ENCODE measurements at regions not wholly inside any gene's neighbourhood (a gene's known extent, or its start where the extent isn't known, plus 50 kb on each side); places are given as distances from the start of the nearest gene placed in this dataset.
"Not testable (repeated sequence)": the region's sequence is repeated elsewhere in the genome, so short reads cannot be mapped to it uniquely, and the experiment has no call there.

DNA sequence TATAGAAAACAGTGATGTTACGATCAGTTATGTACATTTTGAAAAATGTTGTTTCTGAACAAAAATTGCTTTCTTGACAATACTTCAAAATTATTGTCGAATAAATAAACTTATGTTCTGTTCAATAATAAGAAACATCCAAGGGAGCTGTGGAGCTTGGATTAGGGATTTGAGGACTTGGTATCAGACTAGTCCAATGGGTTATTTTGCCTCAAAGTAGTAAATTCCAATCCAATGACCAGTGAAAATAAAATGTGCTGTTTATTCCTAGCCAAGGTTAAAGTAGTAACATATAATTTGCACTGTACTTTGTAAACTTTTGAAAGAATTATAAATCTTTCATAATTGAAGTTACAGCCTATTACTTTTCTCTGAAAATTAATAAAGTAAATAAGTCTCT lies 79.1 kb upstream of the IVNS1ABP start:
- no peak for DNase-seq

DNA sequence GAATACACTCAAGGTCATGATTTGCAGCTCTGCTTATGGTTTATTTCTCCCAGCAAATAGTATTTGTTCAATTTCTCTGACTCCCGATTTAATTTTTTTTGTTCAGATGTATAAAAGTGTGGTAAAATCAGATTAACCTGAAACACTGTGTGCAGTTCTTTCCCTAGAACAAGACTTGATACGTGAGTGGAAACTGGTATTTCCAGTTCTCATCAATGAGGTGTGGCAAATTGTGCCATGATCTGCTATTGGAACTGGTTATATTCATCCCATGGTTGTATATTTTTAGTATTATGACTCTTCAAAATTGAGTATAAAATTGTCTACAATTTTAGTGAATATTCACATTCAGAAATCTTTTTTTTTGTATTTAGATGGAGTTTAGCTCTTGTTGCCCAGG lies 76.8 kb upstream of the IVNS1ABP start:
- no peak for DNase-seq

DNA sequence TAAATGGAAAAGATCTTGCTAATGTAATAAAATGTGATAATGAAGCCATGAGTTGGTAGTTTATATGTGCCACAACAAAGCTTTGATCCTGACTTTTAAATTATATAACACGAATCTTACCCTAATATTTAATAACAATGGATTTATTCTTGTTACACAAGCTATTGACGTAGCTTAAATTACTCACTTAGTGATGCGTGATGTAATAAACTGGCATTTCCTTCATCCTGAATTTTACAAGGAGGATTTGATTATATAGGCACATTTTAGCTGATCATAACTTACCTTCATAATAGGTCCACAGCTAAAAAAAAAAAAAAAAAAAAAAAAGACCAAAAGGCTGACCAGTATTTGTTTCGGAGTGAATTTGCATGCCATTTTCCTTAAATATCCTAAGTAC lies 76.2 kb upstream of the IVNS1ABP start:
- DNase-seq: no peak

DNA sequence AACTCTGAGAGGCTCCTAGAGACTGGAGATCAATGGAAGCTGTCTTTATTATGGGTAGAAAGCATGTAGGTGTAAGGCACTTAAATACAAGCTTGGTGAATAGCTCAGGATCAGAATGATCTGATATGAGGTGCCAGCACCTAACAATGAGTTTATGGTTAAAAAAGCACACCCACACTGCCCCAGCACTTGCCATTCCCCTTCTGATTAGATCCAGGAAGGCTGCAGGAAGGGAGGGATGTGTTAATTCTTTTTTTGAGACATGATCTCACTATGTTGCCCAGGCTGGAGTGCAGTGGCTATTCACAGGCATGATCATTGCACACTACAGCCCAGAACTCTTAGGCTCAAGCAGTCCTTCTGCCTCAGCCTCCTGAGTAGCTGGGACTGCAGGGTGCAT lies 71.8 kb upstream of the IVNS1ABP start:
- DNase-seq: no peak

DNA sequence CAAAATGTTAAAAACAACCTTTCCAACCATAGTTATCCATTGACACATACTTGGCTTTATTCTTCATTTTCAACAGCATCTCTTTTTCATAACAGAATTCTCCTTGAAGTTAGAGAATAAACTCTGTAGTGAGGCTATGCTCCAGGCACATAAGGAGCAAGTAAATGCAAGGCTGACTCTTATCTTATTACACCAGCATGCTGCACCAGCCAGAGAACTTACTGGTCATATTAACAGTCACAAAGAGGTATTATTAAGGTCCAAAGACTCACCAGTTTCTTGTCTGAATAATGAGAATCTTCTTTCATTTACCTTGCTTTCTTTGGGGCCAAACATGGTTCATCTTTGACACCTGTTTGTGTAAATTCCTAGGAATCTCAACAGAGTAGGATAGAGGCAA lies 71.3 kb upstream of the IVNS1ABP start:
- no peak for DNase-seq

DNA sequence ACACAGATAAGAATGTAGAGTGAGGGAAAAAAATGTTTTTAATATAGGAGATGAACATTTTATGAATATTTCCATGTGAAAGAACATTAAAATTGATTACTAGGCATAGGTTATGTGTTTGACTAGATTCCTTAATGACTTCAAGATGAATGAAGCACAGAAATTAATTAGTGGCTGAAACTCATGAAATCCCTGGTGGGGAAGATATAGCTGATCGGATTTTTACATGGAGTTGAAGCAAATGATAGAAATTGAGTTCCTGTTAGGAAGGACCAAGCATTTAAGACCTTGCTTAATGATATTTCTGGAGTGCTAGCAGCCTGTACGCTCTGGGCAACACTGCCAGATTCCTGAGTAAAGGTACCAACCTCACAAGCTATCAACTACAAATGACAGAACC lies 68.9 kb upstream of the IVNS1ABP start:
- no peak for DNase-seq

DNA sequence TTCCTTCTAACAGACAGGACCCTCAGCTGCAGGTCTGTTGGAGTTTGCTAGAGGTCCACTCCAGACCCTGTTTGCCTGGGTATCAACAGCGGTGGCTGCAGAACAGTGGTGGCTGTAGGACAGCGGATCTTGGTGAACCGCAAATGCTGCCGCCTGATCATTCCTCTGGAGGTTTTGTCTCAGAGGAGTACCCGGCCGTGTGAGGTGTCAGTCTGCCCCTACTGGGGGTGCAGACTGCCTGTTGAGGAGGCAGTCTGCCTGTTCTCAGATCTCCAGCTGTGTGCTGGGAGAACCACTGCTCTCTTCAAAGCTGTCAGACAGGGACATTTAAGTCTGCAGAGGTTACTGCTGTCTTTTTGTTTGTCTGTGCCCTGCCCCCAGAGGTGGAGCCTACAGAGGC lies 66.8 kb upstream of the IVNS1ABP start:
- not testable (repeated sequence) for DNase-seq

DNA sequence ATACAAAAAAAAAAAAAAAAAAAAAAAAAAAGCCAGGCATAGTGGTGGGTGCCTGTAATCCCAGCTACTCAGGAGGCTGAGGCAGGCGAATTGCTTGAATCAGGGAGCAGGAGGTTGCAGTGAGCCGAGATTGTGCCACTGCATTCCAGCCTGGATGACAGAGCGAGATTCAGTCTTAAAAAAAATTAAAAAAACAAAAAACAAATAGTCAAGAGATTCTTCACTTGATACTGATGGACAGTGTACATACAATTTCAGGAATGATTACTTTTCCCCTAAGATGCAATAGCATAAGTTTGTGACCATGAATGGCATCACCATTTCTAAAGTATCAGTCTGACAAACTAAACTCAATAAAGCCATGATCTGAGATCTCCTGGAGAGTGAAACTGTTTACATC lies 60.8 kb upstream of the IVNS1ABP start:
- no peak for DNase-seq

DNA sequence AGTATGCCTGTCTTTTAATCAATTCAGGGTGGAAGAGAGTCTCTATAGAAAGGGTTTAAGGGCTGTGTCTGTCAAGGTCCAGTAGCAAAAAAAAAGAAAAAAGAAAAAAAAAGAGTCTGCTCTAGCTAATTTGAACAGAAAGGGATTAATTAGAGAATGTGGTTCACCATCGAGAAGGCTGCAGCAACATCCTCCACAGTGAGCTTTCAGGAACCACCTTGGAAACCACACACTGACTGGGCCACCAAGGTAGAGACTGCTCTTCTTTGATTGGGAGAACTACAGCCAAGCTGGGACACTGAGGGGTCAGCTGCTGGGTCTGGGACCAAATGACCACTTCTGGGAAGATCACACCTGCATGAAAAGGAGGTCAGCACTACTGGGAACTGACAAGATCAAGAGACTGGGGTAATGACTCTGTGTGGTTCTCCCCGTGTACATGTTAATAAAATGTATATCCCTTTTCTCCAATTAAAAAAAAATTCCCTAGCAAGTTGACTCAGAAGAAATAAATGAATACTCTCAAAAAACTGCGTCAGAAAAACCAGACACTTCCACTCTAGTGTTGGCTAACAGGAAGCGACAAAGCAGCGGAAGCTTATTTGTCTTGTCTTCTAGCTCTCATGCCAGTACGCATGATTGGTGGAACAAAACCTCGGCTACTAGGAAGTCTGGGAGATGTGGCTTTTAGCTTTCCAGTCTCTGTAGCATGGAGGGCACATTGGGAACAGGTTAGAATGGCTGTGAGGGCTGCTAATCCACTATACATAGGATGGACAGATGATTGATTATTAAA lies 60.0 kb upstream of the IVNS1ABP start:
- no peak for DNase-seq

DNA sequence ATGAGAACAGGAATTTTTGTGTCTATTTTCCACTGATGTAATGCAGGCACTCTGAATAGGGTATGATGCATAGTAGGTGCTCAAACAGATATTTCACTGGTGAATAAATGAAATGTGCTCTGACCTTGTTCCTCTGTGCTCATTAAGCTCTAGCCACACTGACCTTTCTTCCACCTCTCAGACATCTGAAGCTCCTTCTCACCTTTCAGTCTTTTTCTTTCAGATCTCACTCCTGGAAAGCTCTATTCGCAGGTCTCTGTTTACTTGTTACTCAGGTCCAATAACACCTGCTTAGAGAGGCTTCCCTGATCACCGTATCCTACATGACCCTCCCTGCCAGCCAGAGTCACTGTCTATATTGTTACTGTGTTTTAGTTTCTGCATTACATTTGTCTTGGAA lies 59.2 kb upstream of the IVNS1ABP start:
- DNase-seq: no peak

DNA sequence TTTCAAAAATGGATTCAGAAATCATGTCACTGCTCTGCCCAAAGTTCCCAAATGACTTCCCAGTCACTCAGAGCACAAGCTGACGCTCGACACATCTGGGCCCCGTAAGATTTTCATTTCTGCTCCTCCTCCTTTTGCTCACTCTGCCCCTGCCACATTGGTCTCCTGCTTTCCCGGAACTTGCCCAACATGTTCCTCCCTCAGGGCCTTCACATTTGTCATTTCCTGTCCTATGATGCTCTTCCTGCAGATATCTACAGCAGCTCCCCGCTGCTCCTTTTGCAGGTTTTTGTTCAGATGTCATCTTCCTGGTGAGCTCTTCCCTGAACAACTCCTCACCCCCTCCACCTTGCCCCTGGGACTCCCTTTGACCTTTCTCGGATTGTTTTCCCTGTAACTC lies 58.5 kb upstream of the IVNS1ABP start:
- no peak for DNase-seq

DNA sequence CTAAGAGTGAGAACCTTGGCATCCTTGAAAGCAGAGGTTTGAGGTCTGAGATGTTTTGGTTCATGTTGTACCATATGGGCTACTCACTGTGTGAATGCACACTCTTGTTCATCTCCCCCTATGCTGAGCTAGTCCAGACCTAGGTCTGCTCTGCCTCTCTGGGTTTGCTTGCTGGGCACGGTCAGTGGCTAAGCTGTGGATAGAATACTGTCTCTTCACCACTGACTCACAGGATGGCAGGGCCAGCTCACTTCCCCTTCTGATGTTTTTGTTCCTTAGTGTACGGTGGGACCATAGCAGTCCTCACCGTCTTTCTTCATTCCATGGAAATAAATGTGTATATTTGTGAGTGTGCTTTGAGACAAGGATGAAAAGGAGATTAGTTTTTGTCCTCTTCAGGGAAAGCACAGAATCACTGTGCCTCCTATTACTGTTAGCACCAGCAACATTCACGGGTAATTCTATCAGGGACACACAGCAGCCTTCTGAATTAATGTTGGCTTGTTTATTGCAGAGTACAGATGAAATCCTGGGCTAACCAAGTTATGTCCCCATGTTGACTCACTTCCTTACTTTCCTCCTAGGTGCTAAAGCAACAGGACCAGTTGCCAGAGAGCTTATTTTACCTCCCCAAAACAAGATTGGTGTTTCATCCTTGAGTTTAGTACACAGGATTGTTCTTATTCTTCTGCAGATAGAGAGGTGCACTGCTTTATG lies 56.9 kb upstream of the IVNS1ABP start:
- no peak for DNase-seq

DNA sequence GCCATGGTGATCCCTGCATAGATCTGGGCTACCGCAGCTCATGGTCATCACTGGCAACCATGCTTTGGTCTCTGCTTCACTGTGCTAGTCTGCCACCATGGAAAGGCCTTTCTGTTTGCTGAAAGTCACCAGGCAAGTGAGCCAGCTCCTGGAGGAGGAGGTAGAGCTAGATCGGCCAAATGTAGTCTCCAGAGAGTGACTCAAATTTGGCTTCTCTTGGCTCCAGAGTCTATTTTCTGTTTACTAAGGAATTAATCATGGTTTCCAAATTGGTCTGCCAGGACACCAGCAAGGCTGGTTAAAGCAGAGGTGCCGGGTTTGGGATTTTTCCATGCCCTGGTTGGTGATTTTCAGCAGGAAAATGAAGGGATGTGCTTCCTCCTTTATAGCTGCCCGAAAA lies 52.7 kb upstream of the IVNS1ABP start:
- no peak for DNase-seq

DNA sequence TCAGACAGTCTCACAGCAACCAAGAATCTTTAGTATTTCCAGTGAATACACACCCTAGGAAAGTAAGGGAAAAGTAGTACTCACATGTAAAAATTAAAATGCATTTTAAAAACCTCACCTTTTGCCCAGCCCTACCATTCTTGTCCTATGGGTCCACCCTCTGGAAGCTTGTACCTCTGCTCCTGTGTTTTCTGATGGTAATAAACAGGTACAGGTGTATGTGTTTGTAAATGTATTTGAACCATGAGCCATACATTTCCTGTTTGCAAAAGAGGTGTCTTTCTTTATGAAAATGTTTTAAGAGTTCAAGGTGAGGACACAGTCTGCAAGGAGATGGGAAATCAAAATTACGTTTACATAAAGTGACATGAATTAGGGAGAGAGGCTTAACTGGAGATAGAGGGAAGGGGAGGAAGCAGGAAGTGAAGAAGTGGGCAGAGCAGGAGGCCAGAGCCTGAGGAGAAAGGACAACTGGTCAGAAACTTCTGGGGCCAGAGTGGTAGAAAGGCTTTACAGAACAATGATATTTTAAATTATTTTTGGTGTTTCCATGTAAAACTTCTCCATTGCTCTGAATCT lies 52.0 kb upstream of the IVNS1ABP start:
- no peak for DNase-seq

DNA sequence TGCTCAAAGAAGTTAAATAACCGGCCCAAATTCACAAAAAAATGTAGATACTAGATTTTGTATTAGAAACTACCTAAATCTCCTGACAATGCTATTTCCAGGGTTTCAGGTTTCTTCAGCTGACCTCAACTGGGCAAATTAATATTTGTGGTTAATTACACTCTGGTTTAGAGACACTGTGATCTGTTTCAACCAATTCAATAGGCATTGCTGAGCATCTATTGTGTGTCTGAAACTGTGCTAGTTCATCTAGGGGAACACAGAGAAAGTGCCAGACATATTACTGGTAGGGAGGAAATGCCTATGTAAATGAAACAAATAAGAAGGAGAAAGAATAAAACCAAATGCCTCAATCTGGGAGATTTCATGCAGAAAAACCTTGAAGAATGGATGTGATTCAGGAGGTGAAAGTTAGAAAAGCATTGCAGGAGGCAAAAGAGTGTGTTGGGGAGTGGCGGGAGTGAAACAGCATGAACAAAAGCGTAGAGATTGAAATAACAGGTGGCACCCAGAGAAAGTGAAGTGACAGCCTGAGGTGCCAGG lies 51.3 kb upstream of the IVNS1ABP start:
- DNase-seq: no peak

DNA sequence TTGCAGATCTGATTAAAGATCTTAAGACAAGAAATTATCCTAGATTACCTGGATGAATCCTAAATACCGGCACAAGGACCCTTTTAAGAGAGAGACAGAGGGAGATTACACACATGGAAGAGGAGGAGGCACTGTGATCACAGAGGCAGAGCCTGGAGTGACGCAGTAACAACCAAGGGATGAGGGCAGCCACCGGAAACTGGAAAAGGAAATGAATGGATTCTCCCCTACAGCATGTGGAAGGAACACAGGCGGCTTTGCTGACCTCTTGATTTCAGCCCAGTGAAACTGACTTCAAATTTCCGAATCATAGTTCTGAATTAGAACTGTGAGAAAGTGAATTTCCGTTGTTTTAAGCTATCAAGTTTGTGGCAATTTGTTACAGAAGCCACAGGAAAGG lies 50.2 kb upstream of the IVNS1ABP start:
- no peak for DNase-seq
